Middle frontal gyrus (tissue), 1 donor: ENCODE measurements at regions not wholly inside any gene's neighbourhood (a gene's known extent, or its start where the extent isn't known, plus 50 kb on each side); places are given as distances from the start of the nearest gene placed in this dataset.
"Not testable (repeated sequence)": the region's sequence is repeated elsewhere in the genome, so short reads cannot be mapped to it uniquely, and the experiment has no call there.

ENCODE experiments used
- DNase-seq: peaks from one replicate; pipeline ENCODE4 v3.0.0-alpha.2; 2015; ENCODE audit warnings: low spot score; ENCODE audit errors: extremely low spot score

- DNase-seq = no peak
These were observed 329.0 kb downstream of the BCKDHB start for GRCh38 chr6:80435457-80435856.

GRCh38 chr6:80434691-80435350 is 328.4 kb downstream of the BCKDHB start:
- DNase-seq = no peak

GRCh38 chr6:80433673-80434025 is 327.2 kb downstream of the BCKDHB start:
- no peak for DNase-seq

GRCh38 chr6:80433010-80433672 is 326.7 kb downstream of the BCKDHB start:
- DNase-seq = no peak

- no peak for DNase-seq
These were observed 318.8 kb downstream of the BCKDHB start for GRCh38 chr6:80425089-80425823.

GRCh38 chr6:80411486-80411885 is 305.0 kb downstream of the BCKDHB start:
- no peak for DNase-seq

- DNase-seq = not testable (repeated sequence)
These were observed 301.5 kb downstream of the BCKDHB start for GRCh38 chr6:80407976-80408375.

GRCh38 chr6:80404889-80405288 is 298.4 kb downstream of the BCKDHB start:
- no peak for DNase-seq

- DNase-seq = no peak
These were observed 296.9 kb downstream of the BCKDHB start for GRCh38 chr6:80403365-80403764.

- no peak for DNase-seq
These were observed 295.8 kb downstream of the BCKDHB start for GRCh38 chr6:80402266-80402665.
